GM18517 (cell line): ENCODE measurements at regions not wholly inside any gene's neighbourhood (a gene's known extent, or its start where the extent isn't known, plus 50 kb on each side); places are given as distances from the start of the nearest gene placed in this dataset.
A peak's percentile ranks its signal among the peaks of the same experiment; 100 is the strongest.

ENCODE experiments used
- ATAC-seq: cut with Tn5 transposase; IDR thresholded peaks from one replicate; pipeline ENCODE4 v1.9.1; 2021; ENCODE audit warnings: mild to moderate bottlenecking, moderate library complexity; ENCODE audit not compliant: unreplicated experiment

DNA sequence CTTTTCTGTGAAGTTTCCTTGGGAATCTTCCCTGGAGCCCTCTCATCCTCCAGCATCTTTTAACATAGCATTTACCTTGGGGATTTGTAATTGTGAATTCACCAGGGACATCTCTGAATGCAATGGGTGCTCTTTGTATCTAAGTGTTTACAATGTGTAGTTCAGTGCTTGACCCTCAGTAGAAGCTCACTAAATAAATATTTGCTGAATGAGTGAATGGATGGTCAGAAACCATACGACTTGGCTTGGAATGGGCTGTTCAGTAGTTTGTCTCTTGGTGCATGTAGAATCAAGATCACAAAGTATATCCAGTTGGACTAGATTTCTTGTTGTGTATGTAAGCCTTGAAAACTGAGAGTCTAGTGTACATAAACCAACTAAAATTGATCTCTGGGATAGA, 81.8 kb upstream of the MEF2C start:
- no peak for ATAC-seq

- no peak for ATAC-seq
Observed at GRCh38 chr5:88957013-88957412, 74.0 kb upstream of the MEF2C start.

DNA sequence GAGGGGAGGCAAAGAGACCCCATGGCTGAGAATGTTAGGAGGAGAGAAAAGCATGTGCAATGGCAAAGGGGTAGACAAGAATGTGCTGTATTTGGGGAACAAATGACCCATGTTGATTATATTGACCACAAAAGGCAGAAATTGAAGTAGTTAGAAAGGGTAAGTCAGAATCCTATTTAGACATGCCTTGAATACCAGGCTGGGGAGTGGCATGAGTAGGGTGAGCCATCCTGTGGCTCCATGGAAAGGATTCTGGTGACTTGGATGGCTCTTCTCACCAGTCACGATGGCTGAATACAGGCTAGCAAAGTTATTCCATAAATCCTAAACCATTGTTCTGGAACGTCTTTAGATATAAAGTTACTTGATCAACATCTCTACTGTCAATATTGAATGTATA, 73.4 kb upstream of the MEF2C start:
- no peak for ATAC-seq

DNA sequence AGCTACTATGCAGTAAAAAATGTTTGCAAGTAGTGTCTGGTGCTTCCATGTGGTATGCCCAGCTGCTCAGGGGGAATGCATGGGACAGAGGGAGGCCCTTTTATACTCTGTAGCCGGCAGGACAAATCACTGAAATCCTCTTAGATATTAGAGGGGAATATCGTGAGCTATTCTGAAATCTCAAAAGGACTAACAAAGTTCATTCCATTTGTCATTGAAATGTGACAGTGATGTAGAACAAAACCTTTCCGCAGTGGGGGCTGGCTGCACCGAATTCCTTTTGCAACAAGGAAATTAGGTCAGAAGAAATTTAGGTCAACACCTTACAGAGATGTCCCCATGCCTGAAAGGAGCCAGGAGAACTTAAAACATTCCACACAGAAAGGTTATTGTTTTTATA, 72.4 kb upstream of the MEF2C start:
- ATAC-seq, result no peak

DNA sequence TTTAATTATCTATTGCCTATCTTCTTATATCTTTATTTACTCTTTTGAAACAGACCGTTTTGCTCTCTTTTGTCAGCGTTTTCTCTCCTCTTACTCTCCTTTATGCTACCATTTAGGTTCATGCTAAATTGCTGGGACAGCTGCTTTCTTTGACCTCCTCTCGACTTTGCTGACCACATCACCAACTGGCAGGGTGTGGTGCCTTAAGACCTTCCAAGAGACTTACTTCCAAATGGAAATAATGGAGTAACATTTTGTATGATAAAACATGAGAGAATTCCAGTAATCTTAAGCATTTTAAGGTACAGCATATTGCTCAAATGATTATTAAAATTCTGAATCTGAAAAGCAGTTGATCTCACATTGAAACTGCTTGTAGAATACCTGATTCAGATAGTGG, 71.5 kb upstream of the MEF2C start:
- ATAC-seq, result no peak

GRCh38 chr5:88952996-88953643, 70.1 kb upstream of the MEF2C start:
- ATAC-seq, result no peak

- ATAC-seq, result no peak
Observed at GRCh38 chr5:88952344-88952743, 69.4 kb upstream of the MEF2C start.

- ATAC-seq, result no peak
Observed at GRCh38 chr5:88951457-88951856, 68.5 kb upstream of the MEF2C start.

DNA sequence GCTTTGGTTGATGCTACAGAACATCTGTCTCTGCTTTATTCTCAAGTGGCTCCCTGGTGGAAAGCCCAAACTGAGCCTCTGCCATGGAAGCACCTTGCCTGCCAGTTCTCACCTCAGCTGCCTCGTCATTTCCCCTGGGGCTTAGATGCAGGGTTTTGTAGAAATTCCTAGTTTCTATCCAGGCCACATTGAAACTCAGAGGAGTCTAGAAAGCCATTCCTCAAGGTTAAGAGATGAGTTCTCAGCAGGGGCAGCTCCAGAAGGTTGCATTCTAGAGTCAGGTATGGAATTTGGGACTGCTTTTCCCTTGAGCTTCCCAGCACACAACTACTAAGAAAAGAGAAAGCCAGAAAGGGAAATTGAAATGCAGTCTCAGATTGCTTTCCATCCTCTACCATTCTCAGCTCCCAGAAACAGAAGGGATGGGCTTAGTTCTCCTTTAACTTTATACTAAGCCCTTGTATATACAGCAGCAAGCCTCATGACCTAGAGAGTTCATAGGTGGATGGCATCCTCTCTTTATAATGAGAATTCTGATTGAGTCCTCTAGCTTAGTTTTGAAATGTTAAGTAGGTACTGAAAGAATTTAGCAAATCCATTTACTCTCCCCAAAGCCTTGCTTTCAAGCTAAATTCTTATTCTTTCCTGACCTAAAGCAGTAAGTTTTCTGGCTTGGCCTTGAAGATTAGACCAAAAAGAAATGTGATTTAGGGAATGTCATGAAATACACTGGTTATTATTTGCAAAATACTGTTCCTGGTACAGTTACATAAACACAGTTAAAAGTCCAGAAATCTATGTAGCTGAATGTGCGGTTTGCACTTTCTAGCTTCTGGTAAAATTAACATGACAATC, 66.0 kb upstream of the MEF2C start:
- ATAC-seq, result no peak

GRCh38 chr5:88944751-88945531, 62.0 kb upstream of the MEF2C start:
- no peak for ATAC-seq

GRCh38 chr5:88941581-88941980, 58.6 kb upstream of the MEF2C start:
- no peak for ATAC-seq

DNA sequence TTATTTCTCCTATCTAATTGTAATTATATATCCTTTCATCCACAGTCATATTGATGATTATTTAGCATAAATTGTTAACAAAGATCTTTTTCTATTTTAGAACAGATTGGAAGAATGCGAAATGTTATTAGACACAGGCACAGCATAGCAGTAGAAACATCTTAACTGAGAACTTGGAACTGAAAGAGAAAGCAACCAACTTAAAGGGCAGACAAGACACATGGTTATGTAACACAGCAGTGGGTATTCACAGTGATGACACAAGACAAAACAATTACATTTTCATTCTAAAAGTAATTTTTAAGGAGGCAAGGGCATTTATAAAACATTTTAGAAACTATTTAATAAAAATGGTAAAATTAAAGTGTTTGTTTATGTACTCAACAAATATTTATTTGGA, 57.7 kb upstream of the MEF2C start:
- peak; percentile 92 for ATAC-seq

DNA sequence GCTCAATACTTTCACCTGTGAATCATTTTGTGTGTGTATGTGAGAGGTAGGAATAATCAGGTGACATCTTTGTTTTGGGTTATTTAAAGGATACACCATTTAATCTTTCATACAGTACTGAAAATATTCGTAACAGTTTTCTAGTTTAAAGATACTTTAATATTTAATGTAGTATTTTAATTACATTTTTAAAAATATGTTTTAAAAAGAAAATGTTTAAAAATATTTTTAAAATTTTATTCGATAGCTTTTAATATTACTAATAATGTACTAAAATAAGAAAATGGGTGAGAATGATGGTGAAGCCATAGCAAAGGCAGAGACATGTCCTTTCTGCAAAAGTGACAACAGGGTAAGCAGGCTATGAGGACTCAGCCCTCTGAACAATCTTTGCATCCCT, 56.3 kb upstream of the MEF2C start:
- no peak for ATAC-seq

DNA sequence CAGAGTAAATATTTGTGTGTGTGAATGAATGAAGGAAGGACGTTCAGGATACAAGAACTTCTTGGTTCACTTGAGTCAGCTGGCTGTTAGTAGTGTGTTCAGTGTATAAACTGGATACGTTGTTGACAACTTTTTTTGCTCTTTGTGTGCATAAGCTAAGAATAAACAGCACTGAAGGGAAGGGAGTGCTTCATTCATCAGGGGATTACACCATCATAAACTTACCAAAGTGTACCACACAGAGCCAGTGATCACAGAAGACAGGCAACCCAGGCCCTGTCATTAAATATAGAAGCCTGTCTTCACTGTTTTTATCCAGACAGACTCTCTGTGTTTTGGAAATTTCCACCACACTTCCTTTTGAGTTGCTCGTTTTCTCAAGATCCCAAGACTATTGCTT, 55.5 kb upstream of the MEF2C start:
- no peak for ATAC-seq

- ATAC-seq, result no peak
Observed at GRCh38 chr5:88937406-88937805, 54.4 kb upstream of the MEF2C start.

DNA sequence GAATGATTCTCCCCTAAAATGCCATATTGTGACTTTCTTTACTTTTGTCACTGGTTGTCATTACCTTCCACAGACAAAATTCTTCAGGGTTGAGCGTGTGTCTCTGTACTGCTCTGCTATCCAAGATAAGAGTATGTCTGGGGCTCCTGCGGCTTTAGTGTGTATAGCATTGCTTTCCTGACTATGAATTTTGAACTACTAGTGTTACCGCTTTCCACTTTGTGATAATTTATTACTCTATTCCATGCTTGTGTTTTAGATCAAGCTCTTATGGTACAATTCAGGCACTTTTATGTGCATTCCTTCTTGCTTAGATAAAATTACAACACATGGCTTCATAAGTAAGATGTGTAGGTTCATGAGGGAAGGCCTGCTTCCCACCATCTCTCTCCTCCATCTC, 51.5 kb upstream of the MEF2C start:
- ATAC-seq, result no peak
